SH-SY5Y (cell line): ENCODE measurements at regions not wholly inside any gene's neighbourhood (a gene's known extent, or its start where the extent isn't known, plus 50 kb on each side); places are given as distances from the start of the nearest gene placed in this dataset.

Experiments
- GATA2 ChIP-seq: IDR thresholded peaks from 2 replicates; pipeline ENCODE4 v1.6.1; 2011; ENCODE audit warnings: mild to moderate bottlenecking, low read depth, low read length
- GATA3 ChIP-seq: IDR thresholded peaks from 2 replicates; pipeline ENCODE4 v1.6.1; 2011; ENCODE audit warnings: low read depth, mild to moderate bottlenecking, low read length, moderate library complexity

GRCh38 chr1:38330799-38331198 is 284.2 kb upstream of the POU3F1 start:
- no peak for TF ChIP-seq GATA2
- TF ChIP-seq GATA3 = no peak
